GM20000 (cell line): ENCODE measurements at regions not wholly inside any gene's neighbourhood (a gene's known extent, or its start where the extent isn't known, plus 50 kb on each side); places are given as distances from the start of the nearest gene placed in this dataset.

Source experiments
- DNase-seq: peaks from one replicate; pipeline ENCODE4 v3.0.0; 2012; ENCODE audit warnings: low spot score
- CTCF ChIP-seq: IDR thresholded peaks from 2 replicates; pipeline ENCODE4 v1.5.1; 2012; ENCODE audit warnings: mild to moderate bottlenecking, control low read depth; ENCODE audit errors: extremely low read depth, missing control alignments

GRCh38 chr12:69028941-69029729 is 96.2 kb upstream of the CPM start:
- TF ChIP-seq CTCF, result no peak
- no peak for DNase-seq

- no peak for TF ChIP-seq CTCF
- DNase-seq, result no peak
These were observed 97.3 kb upstream of the CPM start for GRCh38 chr12:69030321-69030720.

- TF ChIP-seq CTCF, result no peak
- no peak for DNase-seq
These were observed 103.6 kb upstream of the CPM start for GRCh38 chr12:69036533-69036932.

- no peak for DNase-seq
- TF ChIP-seq CTCF, result no peak
These were observed 104.0 kb upstream of the CPM start for GRCh38 chr12:69036999-69037398.

GRCh38 chr12:69039911-69040310 is 106.9 kb upstream of the CPM start:
- DNase-seq, result no peak
- TF ChIP-seq CTCF, result no peak

GRCh38 chr12:69042557-69042956 is 109.6 kb upstream of the CPM start:
- no peak for TF ChIP-seq CTCF
- DNase-seq, result no peak

GRCh38 chr12:69042970-69043369 is 110.0 kb upstream of the CPM start:
- no peak for DNase-seq

More at GRCh38 chr12:69042970-69043369, 110.0 kb upstream of the CPM start:
- no peak for TF ChIP-seq CTCF
